ENCODE measurements at regions not wholly inside any gene's neighbourhood (a gene's known extent, or its start where the extent isn't known, plus 50 kb on each side); places are given as distances from the start of the nearest gene placed in this dataset.

DNA sequence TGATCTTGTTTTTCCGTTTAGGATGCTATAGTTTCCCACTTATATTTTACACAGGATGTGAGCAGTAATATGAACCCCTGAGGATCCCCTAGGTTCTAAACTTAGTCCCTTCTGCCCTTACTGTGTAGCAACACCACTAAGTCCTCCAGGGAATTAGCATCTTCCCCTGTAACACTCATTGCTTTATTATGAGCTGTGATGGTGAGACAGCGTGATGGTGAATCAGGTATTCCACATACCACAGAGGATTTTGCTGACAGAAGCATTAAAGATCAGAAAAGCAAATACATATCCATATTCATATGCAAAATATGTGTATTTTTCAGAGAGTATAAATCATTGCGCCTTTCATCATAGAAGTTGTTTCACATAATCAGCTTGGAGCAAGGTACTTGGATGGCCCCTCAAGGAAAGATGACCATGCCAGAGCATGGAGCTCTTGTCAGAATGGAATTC, 317.0 kb downstream of the ICE1 start:
- TF ChIP-seq, protein P1, sequence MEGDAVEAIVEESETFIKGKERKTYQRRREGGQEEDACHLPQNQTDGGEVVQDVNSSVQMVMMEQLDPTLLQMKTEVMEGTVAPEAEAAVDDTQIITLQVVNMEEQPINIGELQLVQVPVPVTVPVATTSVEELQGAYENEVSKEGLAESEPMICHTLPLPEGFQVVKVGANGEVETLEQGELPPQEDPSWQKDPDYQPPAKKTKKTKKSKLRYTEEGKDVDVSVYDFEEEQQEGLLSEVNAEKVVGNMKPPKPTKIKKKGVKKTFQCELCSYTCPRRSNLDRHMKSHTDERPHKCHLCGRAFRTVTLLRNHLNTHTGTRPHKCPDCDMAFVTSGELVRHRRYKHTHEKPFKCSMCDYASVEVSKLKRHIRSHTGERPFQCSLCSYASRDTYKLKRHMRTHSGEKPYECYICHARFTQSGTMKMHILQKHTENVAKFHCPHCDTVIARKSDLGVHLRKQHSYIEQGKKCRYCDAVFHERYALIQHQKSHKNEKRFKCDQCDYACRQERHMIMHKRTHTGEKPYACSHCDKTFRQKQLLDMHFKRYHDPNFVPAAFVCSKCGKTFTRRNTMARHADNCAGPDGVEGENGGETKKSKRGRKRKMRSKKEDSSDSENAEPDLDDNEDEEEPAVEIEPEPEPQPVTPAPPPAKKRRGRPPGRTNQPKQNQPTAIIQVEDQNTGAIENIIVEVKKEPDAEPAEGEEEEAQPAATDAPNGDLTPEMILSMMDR (IDR thresholded peaks at IDR 0.05) = no peak
- TF ChIP-seq POLR2A (IDR thresholded peaks at IDR 0.05) = no peak

Measured in breast epithelium (tissue), 3 donors.